H1 (cell line): ENCODE measurements at regions not wholly inside any gene's neighbourhood (a gene's known extent, or its start where the extent isn't known, plus 50 kb on each side); places are given as distances from the start of the nearest gene placed in this dataset.
A peak's percentile ranks its signal among the peaks of the same experiment; 100 is the strongest.

Source experiments
- CTCF ChIA-PET: fragments of 300-600 bp; sonication (Branson Sonifier 250); formaldehyde crosslinking; loops from one replicate; lab custom pipeline; 2021; ENCODE audit not compliant: partially characterized antibody; lab: Charles Lee
- POLR2A ChIA-PET: fragments of 300-600 bp; sonication (Branson Sonifier 250); formaldehyde crosslinking; loops from one replicate; lab custom pipeline; 2021; ENCODE audit warnings: inconsistent platforms; ENCODE audit not compliant: partially characterized antibody; lab: Charles Lee
- DNase-seq, 2 experiments: peaks; one replicate each; pipeline versions ENCODE4 v3.0.0 to v3.0.0-alpha.2; 2010 to 2022; ENCODE audit warnings: low spot score in 2 of 2, low read depth in 1 of 2, mixed read lengths in 1 of 2
- FAIRE-seq: peaks from 2 replicates; lab custom pipeline; 2011; peaks lifted over from hg19 to GRCh38; lab: Jason Lieb, UNC
- H2AFZ ChIP-seq: 2 replicates; pipeline ENCODE4 v1.8.1; 2012; ENCODE audit warnings: low read length, inconsistent platforms
- H2AK5ac ChIP-seq: 2 replicates; pipeline ENCODE4 v1.6.1; 2013; ENCODE audit warnings: low read depth, low read length
- H2BK120ac ChIP-seq: replicated peaks from 2 replicates; pipeline ENCODE3; 2013; ENCODE audit warnings: low read depth, low read length, inconsistent platforms
- H2BK12ac ChIP-seq: 2 replicates; pipeline ENCODE4 v1.6.1; 2013; ENCODE audit warnings: low read depth, low read length
- H2BK15ac ChIP-seq: 2 replicates; pipeline ENCODE4 v1.6.1; 2013; ENCODE audit warnings: low read length
- H2BK20ac ChIP-seq: 2 replicates; pipeline ENCODE4 v1.6.1; 2013; ENCODE audit warnings: low read length
- H2BK5ac ChIP-seq: 2 replicates; pipeline ENCODE4 v1.6.1; 2013; ENCODE audit warnings: low read depth, low read length
- H3K14ac ChIP-seq: 2 replicates; pipeline ENCODE4 v1.6.1; 2013; ENCODE audit warnings: inconsistent platforms; ENCODE audit not compliant: insufficient read length
- H3K18ac ChIP-seq: 2 replicates; pipeline ENCODE4 v1.6.1; 2013; ENCODE audit warnings: low read length; ENCODE audit errors: extremely low read depth
- H3K23ac ChIP-seq: 2 replicates; pipeline ENCODE4 v1.6.1; 2013; ENCODE audit warnings: inconsistent platforms; ENCODE audit not compliant: insufficient read length
- H3K23me2 ChIP-seq: 2 replicates; pipeline ENCODE4 v1.6.1; 2013; ENCODE audit warnings: low read depth, low read length
- H3K27ac ChIP-seq: 2 replicates; pipeline ENCODE4 v1.6.1; 2011; ENCODE audit warnings: low read depth, low read length, inconsistent platforms
- H3K27me3 ChIP-seq, 4 experiments: replicated peaks in 1 of 4; 1 replicate in 1 of 4; 2 replicates in 3 of 4; pipeline versions ENCODE4 v1.6.1 to v1.8.1; 2011 to 2013; ENCODE audit warnings: low read length in 3 of 4, mild to moderate bottlenecking in 3 of 4, inconsistent platforms in 2 of 4, mixed read lengths in 2 of 4, moderate library complexity in 1 of 4; ENCODE audit not compliant: control insufficient read depth in 3 of 4, insufficient read depth in 3 of 4; ENCODE audit errors: extremely low read depth in 1 of 4
- H3K36me3 ChIP-seq, 4 experiments: 2 replicates each; pipeline versions ENCODE4 v1.6.1 to v1.8.1; 2011 to 2013; ENCODE audit warnings: mild to moderate bottlenecking in 4 of 4, low read length in 3 of 4, moderate library complexity in 2 of 4, control low read depth in 1 of 4, inconsistent platforms in 1 of 4; ENCODE audit not compliant: insufficient read depth in 4 of 4, control insufficient read depth in 2 of 4
- H3K4ac ChIP-seq: replicated peaks from 2 replicates; pipeline ENCODE3; 2013; ENCODE audit warnings: low read length, low read depth, mixed read lengths, inconsistent platforms; ENCODE audit not compliant: insufficient read length
- H3K4me1 ChIP-seq, 4 experiments: replicated peaks in 1 of 4; 1 replicate in 1 of 4; 2 replicates in 3 of 4; pipeline versions ENCODE4 v1.6.1 to v1.8.1; 2011 to 2013; ENCODE audit warnings: low read length in 3 of 4, inconsistent platforms in 2 of 4, mixed read lengths in 1 of 4; ENCODE audit not compliant: insufficient read depth in 4 of 4, control insufficient read depth in 3 of 4
- H3K4me2 ChIP-seq, 2 experiments: 2 replicates each; pipeline versions ENCODE4 v1.6.1 to v1.8.1; 2011 to 2013; ENCODE audit warnings: low read depth in 2 of 2, low read length in 2 of 2, control low read depth in 1 of 2, inconsistent platforms in 1 of 2, mild to moderate bottlenecking in 1 of 2; ENCODE audit not compliant: insufficient read depth in 1 of 2
- H3K4me3 ChIP-seq, 4 experiments: fragments of 200-600, 300-600 bp in 1 of 4; sonication (generic), shearing (Covaris generic), sonication (Bioruptor Twin) in 1 of 4; 2 replicates each; pipeline versions ENCODE4 v1.5.1 to v1.8.1; 2011 to 2016; ENCODE audit warnings: low read length in 4 of 4, low read depth in 3 of 4, control low read depth in 2 of 4, inconsistent platforms in 2 of 4, mild to moderate bottlenecking in 2 of 4, mixed read lengths in 1 of 4, moderate library complexity in 1 of 4; ENCODE audit not compliant: insufficient read depth in 2 of 4; ENCODE audit errors: extremely low read depth in 1 of 4
- H3K56ac ChIP-seq: replicated peaks from 2 replicates; pipeline ENCODE3; 2013; ENCODE audit warnings: low read depth, mild to moderate bottlenecking, mixed read lengths, low read length, inconsistent platforms; ENCODE audit not compliant: insufficient read length
- H3K79me1 ChIP-seq: 2 replicates; pipeline ENCODE4 v1.6.1; 2013; ENCODE audit warnings: low read depth, low read length, control low read depth
- H3K79me2 ChIP-seq, 2 experiments: 2 replicates each; pipeline versions ENCODE4 v1.6.1 to v1.8.1; 2012 to 2013; ENCODE audit warnings: low read length in 2 of 2, mild to moderate bottlenecking in 2 of 2, inconsistent platforms in 1 of 2; ENCODE audit not compliant: insufficient read depth in 2 of 2, control insufficient read depth in 1 of 2
- H3K9ac ChIP-seq, 4 experiments: replicated peaks in 1 of 4; 1 replicate in 1 of 4; 2 replicates in 3 of 4; pipeline versions ENCODE4 v1.6.1 to v1.8.1; 2011 to 2013; ENCODE audit warnings: low read depth in 3 of 4, low read length in 3 of 4, control low read depth in 2 of 4, mild to moderate bottlenecking in 2 of 4, moderate library complexity in 2 of 4, inconsistent platforms in 1 of 4; ENCODE audit errors: extremely low read depth in 1 of 4
- H3K9me3 ChIP-seq, 2 experiments: 2 replicates each; pipeline versions ENCODE4 v1.6.1 to v1.8.1; 2012 to 2013; ENCODE audit warnings: mild to moderate bottlenecking in 2 of 2, moderate library complexity in 2 of 2, control low read depth in 1 of 2, inconsistent platforms in 1 of 2, low read depth in 1 of 2, low read length in 1 of 2, mixed read lengths in 1 of 2; ENCODE audit not compliant: insufficient read depth in 2 of 2
- H4K20me1 ChIP-seq, 2 experiments: replicated peaks in 1 of 2; 2 replicates each; pipeline versions ENCODE3 to v1.8.1; 2011 to 2013; ENCODE audit warnings: inconsistent platforms in 2 of 2, low read length in 2 of 2, mild to moderate bottlenecking in 1 of 2; ENCODE audit not compliant: insufficient read depth in 2 of 2, control insufficient read depth in 1 of 2
- H4K5ac ChIP-seq: 2 replicates; pipeline ENCODE4 v1.6.1; 2013; ENCODE audit warnings: low read length, low read depth, mixed read lengths, inconsistent platforms; ENCODE audit not compliant: insufficient read length
- H4K8ac ChIP-seq: 2 replicates; pipeline ENCODE4 v1.8.0; 2013; ENCODE audit warnings: mild to moderate bottlenecking, moderate library complexity, low read length, inconsistent platforms; ENCODE audit not compliant: insufficient read depth; ENCODE audit errors: extremely low read depth
- H4K91ac ChIP-seq: replicated peaks from 2 replicates; pipeline ENCODE3; 2013; ENCODE audit warnings: low read length, mixed read lengths, inconsistent platforms; ENCODE audit not compliant: insufficient read length
- BACH1 ChIP-seq: IDR thresholded peaks from 2 replicates; pipeline ENCODE4 v1.6.1; 2012; ENCODE audit warnings: low read length, improper control_type of control experiment
- FOSL1 ChIP-seq: IDR thresholded peaks from 2 replicates; pipeline ENCODE4 v1.6.1; 2011; ENCODE audit warnings: mild to moderate bottlenecking, low read depth, low read length, moderate library complexity; ENCODE audit not compliant: insufficient read depth
- HDAC6 ChIP-seq: IDR thresholded peaks from one replicate; pipeline ENCODE4 v1.7.1; 2012; ENCODE audit warnings: low read depth, mild to moderate bottlenecking, inconsistent platforms, low read length, moderate library complexity
- POU5F1 ChIP-seq: IDR thresholded peaks from 2 replicates; pipeline ENCODE4 v1.6.1; 2011; ENCODE audit warnings: low read depth, mild to moderate bottlenecking, low read length, moderate library complexity
- SIX5 ChIP-seq: IDR thresholded peaks from 2 replicates; pipeline ENCODE4 v1.6.1; 2011; ENCODE audit warnings: mild to moderate bottlenecking, low read depth, low read length
- WGBS, 2 experiments: shearing (Covaris generic) in 1 of 2; methylation state at CpG; one replicate each; pipeline versions ENCODE4 v1.1.6 to v1.1.7; 2013 to 2015; ENCODE audit warnings: low lambda C conversion rate in 2 of 2, mixed read lengths in 2 of 2, inconsistent platforms in 1 of 2, low coverage in 1 of 2, missing lambda C conversion rate in 1 of 2; ENCODE audit not compliant: insufficient replicate concordance in 2 of 2, insufficient coverage in 1 of 2, insufficient read length in 1 of 2; ENCODE audit errors: extremely low coverage in 1 of 2, missing lambda C conversion rate in 1 of 2; 5-methylcytosine and 5-hydroxymethylcytosine counted together
- TF ChIP-seq, protein P1 (sequence below): IDR thresholded peaks from 2 replicates; pipeline ENCODE4 v1.6.1; 2012; ENCODE audit warnings: low read length, inconsistent platforms

DNA sequence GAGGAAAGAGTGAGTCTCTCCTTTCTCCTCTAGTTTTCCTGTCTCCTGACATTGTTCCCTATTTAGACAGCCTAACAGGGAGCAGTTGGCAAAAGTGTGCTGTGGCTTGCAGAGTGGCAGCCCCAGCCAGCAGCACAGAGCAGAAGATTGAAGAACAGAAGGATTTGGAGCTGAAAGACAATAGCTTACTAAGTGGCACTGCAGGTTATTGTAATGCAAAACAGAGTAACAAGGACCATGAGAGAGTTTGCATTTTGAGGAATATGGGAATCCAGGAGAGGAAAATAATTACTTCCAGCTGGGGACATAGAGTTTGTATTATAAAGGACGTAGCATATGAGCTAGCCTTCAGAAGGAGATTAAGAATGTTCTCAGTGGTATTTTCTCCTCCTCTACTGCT, 342.4 kb downstream of the AKAIN1 start:
- no peak overlapping the region for H2BK12ac ChIP-seq
- H3K4ac ChIP-seq: no peak overlapping the region
- no peak overlapping the region for H3K18ac ChIP-seq
- no peak overlapping the region for H4K5ac ChIP-seq
- peak overlapping the region; percentile 38 to 56; a peak in 3 of 4 replicates for H3K4me2 ChIP-seq
- H3K27me3 ChIP-seq: no peaks in the 10 kb centered on the region
- no peak overlapping the region for H2BK120ac ChIP-seq
- no peak overlapping the region for H2BK15ac ChIP-seq
- H3K23ac ChIP-seq: no peak overlapping the region
- no peak overlapping the region for H4K8ac ChIP-seq
- no peak overlapping the region for H2AFZ ChIP-seq
- no peak overlapping the region for H2AK5ac ChIP-seq
- ChIA-PET CTCF (interaction anchor here (0.8 kb wide), 2 partner anchors 19 to 203 kb away, joined by 3 read pairs; no protein-coding TSS in a partner anchor), POLR2A (interaction anchor here (1.8 kb wide), 1 partner anchor 23 kb away, joined by 4 read pairs; no protein-coding TSS in a partner anchor)
- H3K79me2 ChIP-seq: no peaks in the 10 kb centered on the region
- H4K20me1 ChIP-seq: no peaks in the 10 kb centered on the region
- H3K4me3 ChIP-seq: peak overlapping the region in 1 of 4 experiments; percentile 7; a peak in 1 of 8 replicates
- H3K27ac ChIP-seq: no peak overlapping the region
- DNase-seq (peak in 1 of 2 experiments; percentile 39), FAIRE-seq (peak; percentile 79)
- 5% methylated on average over 1 of the region's 1 CpG; no CpG with 5 or more reads in 1 of the 2 experiments for WGBS, 2 experiments
- no peaks in the 10 kb centered on the region for H3K79me1 ChIP-seq
- no peak overlapping the region for H3K14ac ChIP-seq
- H3K9ac ChIP-seq: no peak overlapping the region
- H3K4me1 ChIP-seq: peaks cover 0 to 8% (median 3%) of the 10 kb centered on the region in 4 experiments; a peak in 3 of 7 replicates
- no peaks in the 10 kb centered on the region for H3K9me3 ChIP-seq
- H2BK20ac ChIP-seq: peak overlapping the region; percentile 92; the same call in 1 of the 2 replicates
- no peaks in the 10 kb centered on the region for H3K23me2 ChIP-seq
- H4K91ac ChIP-seq: no peak overlapping the region
- no peak overlapping the region for H3K56ac ChIP-seq
- no peak overlapping the region; the same call in 1 of the 2 replicates for H2BK5ac ChIP-seq
- no peaks in the 10 kb centered on the region for H3K36me3 ChIP-seq
- TF ChIP-seq BACH1 (no peak), HDAC6 (no peak), FOSL1 (no peak), POU5F1 (peak; percentile 94; the same call in 1 of the 2 replicates), SIX5 (no peak)
- TF ChIP-seq, protein P1, sequence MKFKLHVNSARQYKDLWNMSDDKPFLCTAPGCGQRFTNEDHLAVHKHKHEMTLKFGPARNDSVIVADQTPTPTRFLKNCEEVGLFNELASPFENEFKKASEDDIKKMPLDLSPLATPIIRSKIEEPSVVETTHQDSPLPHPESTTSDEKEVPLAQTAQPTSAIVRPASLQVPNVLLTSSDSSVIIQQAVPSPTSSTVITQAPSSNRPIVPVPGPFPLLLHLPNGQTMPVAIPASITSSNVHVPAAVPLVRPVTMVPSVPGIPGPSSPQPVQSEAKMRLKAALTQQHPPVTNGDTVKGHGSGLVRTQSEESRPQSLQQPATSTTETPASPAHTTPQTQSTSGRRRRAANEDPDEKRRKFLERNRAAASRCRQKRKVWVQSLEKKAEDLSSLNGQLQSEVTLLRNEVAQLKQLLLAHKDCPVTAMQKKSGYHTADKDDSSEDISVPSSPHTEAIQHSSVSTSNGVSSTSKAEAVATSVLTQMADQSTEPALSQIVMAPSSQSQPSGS: peak; percentile 62; the same call in 1 of the 2 replicates
